ENCODE measurements at regions not wholly inside any gene's neighbourhood (a gene's known extent, or its start where the extent isn't known, plus 50 kb on each side); places are given as distances from the start of the nearest gene placed in this dataset.

GRCh38 chr10:129392855-129393254 lies 74.2 kb upstream of the MGMT start:
- no peak for TF ChIP-seq EZH2 (IDR thresholded peaks at IDR 0.05; ENCODE audit: borderline replicate concordance, low read depth, low read length, severe bottlenecking)
- no peak for TF ChIP-seq CTCF (IDR thresholded peaks at IDR 0.05; ENCODE audit: extremely low read depth in 1 of 2, insufficient read depth in 1 of 2, low read depth in 1 of 2, low read length in 2 of 2)
- TF ChIP-seq POLR2AphosphoS5 (IDR thresholded peaks at IDR 0.05; ENCODE audit: insufficient read depth, low read depth, low read length) = no peak
- TF ChIP-seq POLR2A (IDR thresholded peaks at IDR 0.05; ENCODE audit: low read depth, low read length) = no peak
- no peak for TF ChIP-seq MAX (IDR thresholded peaks at IDR 0.05; ENCODE audit: insufficient read depth, insufficient read length)
- TF ChIP-seq FOS (IDR thresholded peaks at IDR 0.05; ENCODE audit: borderline replicate concordance, insufficient read depth, low read length) = no peak
- no peak for TF ChIP-seq MYC (IDR thresholded peaks at IDR 0.05; ENCODE audit: low read depth, low read length)
- TF ChIP-seq JUN (IDR thresholded peaks at IDR 0.05; ENCODE audit: borderline replicate concordance, insufficient read depth, insufficient read length, low read depth) = no peak
